GM12891 (cell line): ENCODE measurements at regions not wholly inside any gene's neighbourhood (a gene's known extent, or its start where the extent isn't known, plus 50 kb on each side); places are given as distances from the start of the nearest gene placed in this dataset.

Source experiments
- SPI1 ChIP-seq: IDR thresholded peaks from 2 replicates; pipeline ENCODE4 v1.6.1; 2011; ENCODE audit warnings: low read depth, low read length, control low read depth
- TAF1 ChIP-seq: IDR thresholded peaks from 2 replicates; pipeline ENCODE4 v1.6.1; 2011; ENCODE audit warnings: low read depth, low read length, control low read depth

GRCh38 chr4:125104616-125105015, 210.1 kb upstream of the FAT4 start:
- TF ChIP-seq SPI1 (no peak), TAF1 (no peak)
